ENCODE measurements at regions not wholly inside any gene's neighbourhood (a gene's known extent, or its start where the extent isn't known, plus 50 kb on each side); places are given as distances from the start of the nearest gene placed in this dataset.

DNA sequence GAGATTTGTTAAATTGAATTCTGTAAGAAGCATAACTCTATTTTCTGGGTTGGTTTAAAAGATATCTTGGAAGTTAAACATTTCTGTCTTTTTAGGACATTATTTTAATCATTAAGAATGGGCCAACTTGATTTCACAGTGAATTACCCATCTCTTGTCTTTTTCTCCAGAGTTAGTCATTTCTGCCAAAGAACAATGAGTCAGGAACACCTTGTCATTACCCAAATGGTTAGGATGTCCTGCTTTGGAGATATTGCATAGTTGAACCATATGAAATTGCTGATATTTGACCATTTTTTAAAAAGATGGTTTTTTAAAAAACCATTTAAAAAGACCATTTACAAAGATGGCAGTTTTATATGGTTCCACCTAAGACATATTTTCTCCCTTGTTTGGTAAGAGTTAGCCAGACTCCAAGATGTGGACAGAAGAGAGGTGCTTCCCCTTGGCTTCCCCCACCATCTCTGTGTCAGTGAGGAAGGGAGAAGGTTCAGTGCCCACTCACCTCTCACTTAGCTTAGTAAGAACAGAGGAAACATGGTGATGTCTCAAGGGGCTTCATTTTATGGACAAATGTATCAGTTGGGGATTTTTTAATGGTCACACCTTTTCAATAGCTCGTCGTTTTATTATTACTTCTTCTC lies 103.0 kb downstream of the PCSK1 start:
- H3K4me1 ChIP-seq = peaks cover 11% of the 10 kb centered on the region

DNA sequence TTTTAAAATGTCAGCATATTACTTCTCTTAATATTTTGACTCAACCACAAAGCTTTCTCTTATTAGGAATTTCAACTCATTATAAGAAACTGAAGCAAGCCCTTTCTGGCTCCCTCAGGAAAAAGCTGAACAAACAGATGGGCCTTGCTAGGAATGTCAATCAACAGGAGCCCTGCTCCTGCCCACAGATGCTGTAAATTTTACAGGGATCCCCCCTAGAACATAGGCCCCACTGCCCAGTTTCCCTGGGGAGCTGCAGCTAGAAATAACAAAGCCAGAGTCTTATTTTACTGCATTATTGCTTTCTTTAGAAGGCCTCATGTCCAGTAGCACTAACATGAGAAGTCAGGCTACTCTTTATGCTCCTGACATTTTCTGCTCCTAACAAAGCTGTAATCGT lies 103.8 kb downstream of the PCSK1 start:
- no peaks in the 10 kb centered on the region for H3K79me2 ChIP-seq
- no peak overlapping the region for H3K9ac ChIP-seq
- H3K9me3 ChIP-seq (ENCODE audit: control insufficient read depth, low read length) = no peaks in the 10 kb centered on the region
- no peak overlapping the region for H3K27ac ChIP-seq
- no peak overlapping the region for H2AFZ ChIP-seq
- no peaks in the 10 kb centered on the region for H3K36me3 ChIP-seq (ENCODE audit: control insufficient read depth, insufficient read depth, low read length)
- H3K27me3 ChIP-seq (ENCODE audit: control insufficient read depth, insufficient read depth, low read length) = no peaks in the 10 kb centered on the region
- H3K4me2 ChIP-seq (ENCODE audit: low read length) = no peak overlapping the region
- peaks cover 11% of the 10 kb centered on the region for H3K4me1 ChIP-seq
- no peak for TF ChIP-seq CTCF (IDR thresholded peaks at IDR 0.05)
- no peak overlapping the region for H3K4me3 ChIP-seq (ENCODE audit: low read depth, low read length)

More for the DNA sequence above, 103.0 kb downstream of the PCSK1 start:
- Histone ChIP-seq H3K9ac (no peak overlapping the region), H3K4me3 (ENCODE audit: low read depth, low read length) (no peak overlapping the region), H3K27me3 (ENCODE audit: control insufficient read depth, insufficient read depth, low read length) (no peaks in the 10 kb centered on the region), H3K27ac (no peak overlapping the region), H3K79me2 (no peaks in the 10 kb centered on the region), H3K36me3 (ENCODE audit: control insufficient read depth, insufficient read depth, low read length) (no peaks in the 10 kb centered on the region), H3K4me2 (ENCODE audit: low read length) (no peak overlapping the region), H3K9me3 (ENCODE audit: control insufficient read depth, low read length) (no peaks in the 10 kb centered on the region), H2AFZ (no peak overlapping the region)
- no peak for TF ChIP-seq CTCF (IDR thresholded peaks at IDR 0.05)

DNA sequence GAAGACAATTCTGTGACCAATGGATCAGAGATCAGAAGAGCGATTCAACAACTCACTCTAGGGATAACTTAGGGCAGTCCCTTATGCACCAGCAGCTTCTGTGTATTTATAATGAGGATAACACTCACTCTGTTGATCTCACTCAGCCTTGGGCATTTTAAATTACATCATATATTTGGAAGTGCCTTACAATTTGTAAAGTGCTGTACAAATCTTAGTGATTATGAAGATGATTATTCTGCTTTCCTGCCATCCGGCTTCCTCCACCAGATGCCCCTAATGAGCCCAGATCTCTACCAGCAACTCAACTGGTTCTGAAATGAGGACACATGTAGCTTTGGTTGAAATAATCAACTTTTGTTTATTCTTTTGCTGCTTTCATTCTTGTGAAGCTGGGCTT lies 105.3 kb downstream of the PCSK1 start:
- no peaks in the 10 kb centered on the region for H3K27me3 ChIP-seq (ENCODE audit: control insufficient read depth, insufficient read depth, low read length)
- H3K4me3 ChIP-seq (ENCODE audit: low read depth, low read length) = no peak overlapping the region
- H3K36me3 ChIP-seq (ENCODE audit: control insufficient read depth, insufficient read depth, low read length) = no peaks in the 10 kb centered on the region
- no peak overlapping the region for H2AFZ ChIP-seq
- H3K4me1 ChIP-seq = peaks cover 11% of the 10 kb centered on the region
- no peak overlapping the region for H3K4me2 ChIP-seq (ENCODE audit: low read length)
- no peak for TF ChIP-seq CTCF (IDR thresholded peaks at IDR 0.05)
- H3K79me2 ChIP-seq = no peaks in the 10 kb centered on the region
- H3K27ac ChIP-seq = no peak overlapping the region
- no peaks in the 10 kb centered on the region for H3K9me3 ChIP-seq (ENCODE audit: control insufficient read depth, low read length)
- no peak overlapping the region for H3K9ac ChIP-seq

DNA sequence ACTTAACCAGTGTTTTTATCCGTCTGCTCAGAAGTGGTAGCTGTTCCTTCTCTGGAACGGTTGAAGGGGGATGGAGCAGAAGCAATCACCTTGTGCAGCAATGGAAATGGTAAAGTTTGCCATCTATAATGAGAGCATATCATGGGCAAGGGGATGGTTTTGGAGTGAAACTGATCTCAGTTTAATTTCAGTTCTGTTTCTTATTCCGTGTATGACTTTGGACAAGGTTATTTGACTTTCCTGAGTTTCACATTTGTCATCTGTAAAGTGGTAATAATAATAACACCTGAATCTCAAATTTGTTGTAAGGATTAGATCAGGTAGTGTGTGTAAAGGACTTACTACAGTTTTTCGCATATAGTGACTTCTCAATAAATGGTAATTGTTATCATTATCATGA lies 106.1 kb downstream of the PCSK1 start:
- TF ChIP-seq CTCF (IDR thresholded peaks at IDR 0.05) = no peak
- no peak overlapping the region for H2AFZ ChIP-seq
- no peak overlapping the region for H3K27ac ChIP-seq

GRCh38 chr5:96324708-96325107 lies 108.3 kb downstream of the PCSK1 start:
- Histone ChIP-seq H3K4me1 (no peaks in the 10 kb centered on the region), H3K4me2 (ENCODE audit: low read length) (no peak overlapping the region), H3K27ac (no peak overlapping the region), H2AFZ (no peak overlapping the region), H3K4me3 (ENCODE audit: low read depth, low read length) (no peak overlapping the region), H3K79me2 (no peaks in the 10 kb centered on the region), H3K9ac (no peak overlapping the region), H3K27me3 (ENCODE audit: control insufficient read depth, insufficient read depth, low read length) (no peaks in the 10 kb centered on the region), H3K36me3 (ENCODE audit: control insufficient read depth, insufficient read depth, low read length) (no peaks in the 10 kb centered on the region), H3K9me3 (ENCODE audit: control insufficient read depth, low read length) (no peaks in the 10 kb centered on the region)
- TF ChIP-seq CTCF (IDR thresholded peaks at IDR 0.05) = no peak

More for the DNA sequence above, 106.1 kb downstream of the PCSK1 start:
- Histone ChIP-seq H3K9ac (no peak overlapping the region), H3K79me2 (no peaks in the 10 kb centered on the region), H3K4me3 (ENCODE audit: low read depth, low read length) (no peak overlapping the region), H3K4me1 (peaks cover 11% of the 10 kb centered on the region), H3K27me3 (ENCODE audit: control insufficient read depth, insufficient read depth, low read length) (no peaks in the 10 kb centered on the region), H3K4me2 (ENCODE audit: low read length) (no peak overlapping the region), H3K36me3 (ENCODE audit: control insufficient read depth, insufficient read depth, low read length) (no peaks in the 10 kb centered on the region), H3K9me3 (ENCODE audit: control insufficient read depth, low read length) (no peaks in the 10 kb centered on the region)

Data from parathyroid adenoma (tissue), 2 donors.